ENCODE measurements at regions not wholly inside any gene's neighbourhood (a gene's known extent, or its start where the extent isn't known, plus 50 kb on each side); places are given as distances from the start of the nearest gene placed in this dataset.

DNA sequence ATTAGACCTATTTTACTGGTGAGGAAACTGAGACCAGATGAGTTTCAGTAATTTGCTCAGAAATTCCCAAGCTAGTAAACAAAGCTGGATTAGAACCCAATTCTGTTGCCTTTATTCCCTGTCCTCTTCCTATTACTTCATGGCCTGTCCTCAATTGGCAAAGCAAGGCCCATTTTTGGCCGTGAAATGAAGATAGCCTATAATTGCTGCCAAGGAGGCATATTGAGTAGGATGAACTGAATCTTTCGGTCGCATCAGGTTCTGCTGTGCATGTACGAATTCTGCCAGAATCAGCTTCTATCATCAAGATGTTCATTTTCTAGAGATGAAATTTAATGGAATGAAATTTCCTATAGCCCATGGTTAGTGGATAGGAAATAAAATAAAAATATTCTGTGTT is 1485.2 kb upstream of the PIK3C3 start:
- no peak overlapping the region for H3K4me3 ChIP-seq
- no peak for DNase-seq (ENCODE audit: low spot score in 2 of 2)
- H3K27ac ChIP-seq, result no peak overlapping the region
- no peak for TF ChIP-seq EP300 (IDR thresholded peaks at IDR 0.05)
- TF ChIP-seq POLR2A (IDR thresholded peaks at IDR 0.05), result no peak
- TF ChIP-seq CTCF (IDR thresholded peaks at IDR 0.05), result no peak
- H3K9me3 ChIP-seq, result no peaks in the 10 kb centered on the region
- no peaks in the 10 kb centered on the region for H3K27me3 ChIP-seq
- no peaks in the 10 kb centered on the region for H3K4me1 ChIP-seq
- WGBS, 2 donors, result 95 to 96% methylated on average over 4 of the region's 4 CpGs
- no peaks in the 10 kb centered on the region for H3K36me3 ChIP-seq

- TF ChIP-seq CTCF (IDR thresholded peaks at IDR 0.05) (no peak), EP300 (IDR thresholded peaks at IDR 0.05) (no peak), POLR2A (IDR thresholded peaks at IDR 0.05) (no peak)
- Histone ChIP-seq H3K27ac (no peak overlapping the region), H3K4me3 (no peak overlapping the region), H3K27me3 (no peaks in the 10 kb centered on the region), H3K36me3 (no peaks in the 10 kb centered on the region), H3K9me3 (no peaks in the 10 kb centered on the region), H3K4me1 (no peaks in the 10 kb centered on the region)
- no peak for DNase-seq (ENCODE audit: low spot score in 2 of 2)
These were observed 1485.7 kb upstream of the PIK3C3 start for GRCh38 chr18:40469316-40469715.

GRCh38 chr18:40464032-40464431 is 1491.0 kb upstream of the PIK3C3 start:
- H3K27ac ChIP-seq, result no peak overlapping the region
- H3K36me3 ChIP-seq, result no peaks in the 10 kb centered on the region
- H3K27me3 ChIP-seq, result no peaks in the 10 kb centered on the region
- no peaks in the 10 kb centered on the region for H3K9me3 ChIP-seq
- H3K4me1 ChIP-seq, result no peaks in the 10 kb centered on the region
- 92 to 93% methylated on average over 1 of the region's 1 CpG for WGBS, 2 donors
- TF ChIP-seq EP300 (IDR thresholded peaks at IDR 0.05) (no peak), POLR2A (IDR thresholded peaks at IDR 0.05) (no peak), CTCF (IDR thresholded peaks at IDR 0.05) (no peak)
- DNase-seq (ENCODE audit: low spot score in 2 of 2), result no peak
- no peak overlapping the region for H3K4me3 ChIP-seq

GRCh38 chr18:40453903-40454302 is 1501.1 kb upstream of the PIK3C3 start:
- Histone ChIP-seq H3K4me1 (no peaks in the 10 kb centered on the region), H3K36me3 (no peaks in the 10 kb centered on the region), H3K9me3 (no peaks in the 10 kb centered on the region), H3K27me3 (no peaks in the 10 kb centered on the region), H3K27ac (no peak overlapping the region), H3K4me3 (no peak overlapping the region)
- no peak for DNase-seq (ENCODE audit: low spot score in 2 of 2)
- TF ChIP-seq EP300 (IDR thresholded peaks at IDR 0.05), result no peak
- no peak for TF ChIP-seq CTCF (IDR thresholded peaks at IDR 0.05)
- WGBS, 2 donors, result 87 to 92% methylated on average over 5 of the region's 5 CpGs

DNA sequence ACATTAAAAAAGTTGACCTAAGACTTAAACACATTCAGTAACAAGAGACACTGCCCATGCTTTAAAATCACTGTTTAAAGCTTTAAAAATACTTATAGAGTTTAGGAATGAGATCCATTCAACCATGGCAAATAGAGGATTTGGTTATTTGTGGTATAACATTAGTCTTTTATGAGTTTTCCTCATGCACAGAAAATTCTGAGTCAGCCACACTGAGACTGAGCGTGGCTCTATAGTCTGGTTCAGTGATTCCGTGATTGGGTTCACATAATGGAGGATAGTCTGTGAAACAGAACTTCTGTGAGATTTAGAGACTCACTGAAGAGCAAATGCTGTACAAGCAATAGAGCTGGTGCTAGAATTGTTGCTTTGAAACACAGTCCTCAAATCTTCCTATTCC is 1502.4 kb upstream of the PIK3C3 start:
- Histone ChIP-seq H3K27me3 (no peaks in the 10 kb centered on the region), H3K36me3 (no peaks in the 10 kb centered on the region), H3K9me3 (no peaks in the 10 kb centered on the region), H3K4me3 (no peak overlapping the region), H3K27ac (no peak overlapping the region), H3K4me1 (no peaks in the 10 kb centered on the region)
- TF ChIP-seq CTCF (IDR thresholded peaks at IDR 0.05) (no peak), POLR2A (IDR thresholded peaks at IDR 0.05) (no peak), EP300 (IDR thresholded peaks at IDR 0.05) (no peak)
- 87 to 92% methylated on average over 2 of the region's 2 CpGs for WGBS, 2 donors
- DNase-seq (ENCODE audit: low spot score in 2 of 2), result no peak
